SK-N-SH (cell line): ENCODE measurements at regions not wholly inside any gene's neighbourhood (a gene's known extent, or its start where the extent isn't known, plus 50 kb on each side); places are given as distances from the start of the nearest gene placed in this dataset.

ENCODE experiments used
- CTCF ChIA-PET: fragments of 300-600, 350-600 bp; formaldehyde crosslinking; extraction: SDS; loops from one replicate; lab custom pipeline; 2021; lab: Yijun Ruan, JAX
- POLR2A ChIA-PET: fragments of 350-600 bp; sonication (Branson Sonifier 250); formaldehyde crosslinking; extraction: SDS; loops from one replicate; lab custom pipeline; 2020; ENCODE audit warnings: antibody characterized with exemption, inconsistent platforms; lab: Yijun Ruan, JAX
- DNase-seq: peaks from one replicate; pipeline ENCODE4 v3.0.0; 2012
- H2AFZ ChIP-seq: fragments of 200-600 bp; sonication (generic); 2 replicates; pipeline ENCODE4 v1.8.1; 2016; ENCODE audit warnings: antibody characterized with exemption, mild to moderate bottlenecking, low read depth
- H3F3A ChIP-seq: fragments of 200-600 bp; sonication (generic); replicated peaks from 2 replicates; pipeline ENCODE3; 2016; ENCODE audit warnings: antibody characterized with exemption, mild to moderate bottlenecking; ENCODE audit not compliant: insufficient read depth
- H3K27ac ChIP-seq, 2 experiments: fragments of 200-500 bp in 1 of 2; fragments of 200-600 bp in 1 of 2; sonication (Bioruptor generic) in 1 of 2; sonication (generic), shearing (Covaris generic) in 1 of 2; 2 replicates each; pipeline versions ENCODE4 v1.5.1 to v1.6.1; 2014 to 2016; ENCODE audit warnings: low read depth in 2 of 2, inconsistent platforms in 1 of 2, low read length in 1 of 2, mild to moderate bottlenecking in 1 of 2, mixed read lengths in 1 of 2
- H3K27me3 ChIP-seq: fragments of 200-600 bp; sonication (generic), shearing (Covaris generic); 2 replicates; pipeline ENCODE4 v1.6.1; 2016; ENCODE audit warnings: mixed run types; ENCODE audit not compliant: insufficient read depth
- H3K36me3 ChIP-seq, 2 experiments: fragments of 200-500 bp in 1 of 2; fragments of 200-600 bp in 1 of 2; sonication (Bioruptor generic) in 1 of 2; sonication (generic) in 1 of 2; replicated peaks in 1 of 2; 2 replicates each; pipeline versions ENCODE3 to v1.5.1; 2014 to 2016; ENCODE audit warnings: low read length in 1 of 2, mild to moderate bottlenecking in 1 of 2; ENCODE audit not compliant: insufficient read depth in 2 of 2, control insufficient read depth in 1 of 2
- H3K4me1 ChIP-seq, 2 experiments: fragments of 200-500 bp in 1 of 2; fragments of 200-600 bp in 1 of 2; sonication (Bioruptor generic) in 1 of 2; sonication (generic), shearing (Covaris generic) in 1 of 2; 2 replicates each; pipeline versions ENCODE4 v1.5.1 to v1.6.1; 2014 to 2016; ENCODE audit warnings: low read depth in 1 of 2, low read length in 1 of 2, mixed run types in 1 of 2; ENCODE audit not compliant: insufficient read depth in 2 of 2, control insufficient read depth in 1 of 2
- H3K4me2 ChIP-seq: fragments of 200-600 bp; sonication (generic), shearing (Covaris generic); 2 replicates; pipeline ENCODE4 v1.6.1; 2017; ENCODE audit warnings: mixed run types
- H3K4me3 ChIP-seq, 2 experiments: fragments of 200-500 bp in 1 of 2; fragments of 200-600 bp in 1 of 2; sonication (Bioruptor generic) in 1 of 2; sonication (generic), shearing (Covaris generic) in 1 of 2; 2 replicates each; pipeline versions ENCODE4 v1.5.1 to v1.8.1; 2014 to 2016; ENCODE audit warnings: low read depth in 2 of 2, inconsistent platforms in 1 of 2, low read length in 1 of 2, mild to moderate bottlenecking in 1 of 2, mixed read lengths in 1 of 2, moderate library complexity in 1 of 2
- H3K79me2 ChIP-seq: fragments of 200-600 bp; sonication (generic); 2 replicates; pipeline ENCODE4 v1.8.1; 2017; ENCODE audit warnings: mild to moderate bottlenecking; ENCODE audit not compliant: insufficient read depth
- H3K9ac ChIP-seq: fragments of 200-600 bp; sonication (generic); 2 replicates; pipeline ENCODE4 v1.6.1; 2017; ENCODE audit warnings: mixed run types
- H3K9me2 ChIP-seq: fragments of 200-600 bp; sonication (generic); 2 replicates; pipeline ENCODE4 v1.6.1; 2017; ENCODE audit warnings: mixed run types
- H3K9me3 ChIP-seq: fragments of 200-600 bp; sonication (generic); 2 replicates; pipeline ENCODE4 v1.6.1; 2017; ENCODE audit warnings: mixed run types, mild to moderate bottlenecking, moderate library complexity
- H4K20me1 ChIP-seq: fragments of 200-600 bp; sonication (generic); 2 replicates; pipeline ENCODE4 v1.6.1; 2017; ENCODE audit warnings: mild to moderate bottlenecking, mixed run types; ENCODE audit not compliant: insufficient read depth
- EP300 ChIP-seq, 2 experiments: IDR thresholded peaks; 2 replicates each; pipeline versions ENCODE4 v1.4.0 to v1.6.1; 2012; ENCODE audit warnings: borderline replicate concordance in 1 of 2, low read depth in 1 of 2, low read length in 1 of 2
- EZH2phosphoT487 ChIP-seq: fragments of 200-600 bp; sonication (generic); IDR thresholded peaks from 2 replicates; pipeline ENCODE4 v1.6.1; 2017; ENCODE audit warnings: low read depth, mixed run types, mild to moderate bottlenecking, antibody characterized with exemption, moderate library complexity, borderline replicate concordance
- GATA2 ChIP-seq: sonication (generic); formaldehyde crosslinking; IDR thresholded peaks from 2 replicates; pipeline ENCODE4 v1.5.0; 2020; ENCODE audit warnings: mild to moderate bottlenecking, missing genetic modification reagents
- IRF3 ChIP-seq: fragments of 150-350 bp; IDR thresholded peaks from 2 replicates; pipeline ENCODE4 v1.6.1; 2016; ENCODE audit warnings: mild to moderate bottlenecking, low read depth, low read length
- NRF1 ChIP-seq: IDR thresholded peaks from 2 replicates; pipeline ENCODE4 v1.6.1; 2012; ENCODE audit warnings: low read depth, mild to moderate bottlenecking, low read length
- SMC3 ChIP-seq: IDR thresholded peaks from 2 replicates; pipeline ENCODE4 v1.6.1; 2012; ENCODE audit warnings: low read depth, low read length, improper control_type of control experiment
- TAF1 ChIP-seq: IDR thresholded peaks from 2 replicates; pipeline ENCODE4 v1.6.1; 2012; ENCODE audit warnings: low read depth, mild to moderate bottlenecking, low read length, moderate library complexity, borderline replicate concordance
- USF1 ChIP-seq: IDR thresholded peaks from 2 replicates; pipeline ENCODE4 v1.4.0; 2012; ENCODE audit warnings: low read depth, borderline replicate concordance
- USF2 ChIP-seq: fragments of 150-350 bp; IDR thresholded peaks from 2 replicates; pipeline ENCODE4 v1.6.1; 2017; ENCODE audit warnings: antibody characterized with exemption, low read length, low read depth, borderline replicate concordance
- WGBS: methylation state at CpG from one replicate; pipeline ENCODE4 v1.1.6; 2017; ENCODE audit warnings: low lambda C conversion rate; 5-methylcytosine and 5-hydroxymethylcytosine counted together

GRCh38 chr7:52053525-52053924 lies 736.9 kb upstream of the COBL start:
- no peaks in the 10 kb centered on the region for H3K79me2 ChIP-seq
- WGBS, result 4% methylated on average over 1 of the region's 1 CpG

GRCh38 chr7:52030722-52031121 lies 714.1 kb upstream of the COBL start:
- Histone ChIP-seq H2AFZ (no peak overlapping the region), H3K9me2 (no peaks in the 10 kb centered on the region), H3K4me1 (no peaks in the 10 kb centered on the region), H3K36me3 (no peaks in the 10 kb centered on the region), H4K20me1 (no peaks in the 10 kb centered on the region), H3K27me3 (no peaks in the 10 kb centered on the region), H3K9ac (no peak overlapping the region), H3K9me3 (0 out of 2 replicates have a peak, but pooled peaks cover 4% of the 10 kb centered on the region), H3K79me2 (no peaks in the 10 kb centered on the region), H3F3A (no peaks in the 10 kb centered on the region), H3K27ac (no peak overlapping the region), H3K4me2 (no peak overlapping the region), H3K4me3 (no peak overlapping the region)
- 25% methylated on average over 4 of the region's 4 CpGs for WGBS
- POLR2A ChIA-PET, result no interaction called here
- CTCF ChIA-PET, result no interaction called here
- DNase-seq, result no peak
- no peak for TF ChIP-seq IRF3
- TF ChIP-seq GATA2, result no peak
- no peak for TF ChIP-seq EP300 (IDR thresholded peaks at IDR 0.05; ENCODE audit: borderline replicate concordance in 1 of 2, low read depth in 1 of 2, low read length in 1 of 2)

More at GRCh38 chr7:52053525-52053924, 736.9 kb upstream of the COBL start:
- POLR2A ChIA-PET, result no interaction called here
- no peak overlapping the region for H3K4me3 ChIP-seq
- CTCF ChIA-PET, result interaction anchor here (1.2 kb wide), 1 partner anchor 115 kb away, joined by 3 read pairs; no protein-coding TSS in a partner anchor
- no peaks in the 10 kb centered on the region for H3K27me3 ChIP-seq
- no peak overlapping the region for H3K9ac ChIP-seq
- H3F3A ChIP-seq, result no peaks in the 10 kb centered on the region
- no peak overlapping the region for H3K4me2 ChIP-seq
- no peak overlapping the region for H2AFZ ChIP-seq
- TF ChIP-seq SMC3 (no peak), EZH2phosphoT487 (no peak), IRF3 (no peak), NRF1 (no peak), TAF1 (no peak), USF1 (no peak), USF2 (no peak)
- H3K9me2 ChIP-seq, result peaks cover 3% of the 10 kb centered on the region; the same call in 1 of the 2 replicates
- DNase-seq, result no peak
- H4K20me1 ChIP-seq, result no peaks in the 10 kb centered on the region
- H3K9me3 ChIP-seq, result peaks cover 4% of the 10 kb centered on the region; the same call in 1 of the 2 replicates
- no peaks in the 10 kb centered on the region for H3K36me3 ChIP-seq
- H3K4me1 ChIP-seq, result no peaks in the 10 kb centered on the region
- H3K27ac ChIP-seq, result no peak overlapping the region
